ENCODE measurements at regions not wholly inside any gene's neighbourhood (a gene's known extent, or its start where the extent isn't known, plus 50 kb on each side); places are given as distances from the start of the nearest gene placed in this dataset.

- H3K27ac ChIP-seq, result no peak overlapping the region
- DNase-seq (ENCODE audit: low spot score in 2 of 2), result no peak
- no peaks in the 10 kb centered on the region for H3K4me1 ChIP-seq
- intact Hi-C loops (cut with DNase I; ENCODE audit: low total_unique reads), result loop anchor here (5.0 kb wide), 1 partner anchor 290 kb away; no protein-coding TSS in a partner anchor
- no peak for TF ChIP-seq CTCF (IDR thresholded peaks at IDR 0.05)
- no peak for TF ChIP-seq POLR2AphosphoS5 (IDR thresholded peaks at IDR 0.05)
- TF ChIP-seq POLR2A (IDR thresholded peaks at IDR 0.05), result no peak
- H3K9me3 ChIP-seq, result no peaks in the 10 kb centered on the region
- no peaks in the 10 kb centered on the region for H3K27me3 ChIP-seq
- H3K36me3 ChIP-seq, result no peaks in the 10 kb centered on the region
- no peak overlapping the region for H3K4me3 ChIP-seq
These were observed 173.9 kb upstream of the SNX7 start for GRCh38 chr1:98487620-98488019.

GRCh38 chr1:98482611-98483010, 178.9 kb upstream of the SNX7 start:
- intact Hi-C loops (cut with DNase I; ENCODE audit: low total_unique reads), result no loop called here
- TF ChIP-seq POLR2A (IDR thresholded peaks at IDR 0.05) (no peak), CTCF (IDR thresholded peaks at IDR 0.05) (no peak), POLR2AphosphoS5 (IDR thresholded peaks at IDR 0.05) (no peak)
- Histone ChIP-seq H3K4me3 (no peak overlapping the region), H3K27ac (no peak overlapping the region), H3K4me1 (no peaks in the 10 kb centered on the region), H3K9me3 (no peaks in the 10 kb centered on the region), H3K27me3 (no peaks in the 10 kb centered on the region), H3K36me3 (no peaks in the 10 kb centered on the region)
- DNase-seq (ENCODE audit: low spot score in 2 of 2), result no peak

GRCh38 chr1:98480271-98480670, 181.2 kb upstream of the SNX7 start:
- H3K9me3 ChIP-seq, result no peaks in the 10 kb centered on the region
- TF ChIP-seq POLR2A (IDR thresholded peaks at IDR 0.05) (no peak), CTCF (IDR thresholded peaks at IDR 0.05) (no peak), POLR2AphosphoS5 (IDR thresholded peaks at IDR 0.05) (no peak)
- DNase-seq (ENCODE audit: low spot score in 2 of 2), result no peak
- intact Hi-C loops (cut with DNase I; ENCODE audit: low total_unique reads), result loop anchor here (2.0 kb wide), 1 partner anchor 41 kb away; no protein-coding TSS in a partner anchor
- no peak overlapping the region for H3K27ac ChIP-seq
- H3K27me3 ChIP-seq, result no peaks in the 10 kb centered on the region
- no peaks in the 10 kb centered on the region for H3K36me3 ChIP-seq
- H3K4me1 ChIP-seq, result no peaks in the 10 kb centered on the region
- no peak overlapping the region for H3K4me3 ChIP-seq

GRCh38 chr1:98478121-98478520, 183.4 kb upstream of the SNX7 start:
- TF ChIP-seq CTCF (IDR thresholded peaks at IDR 0.05), result no peak
- TF ChIP-seq POLR2AphosphoS5 (IDR thresholded peaks at IDR 0.05), result no peak
- TF ChIP-seq POLR2A (IDR thresholded peaks at IDR 0.05), result no peak
- Histone ChIP-seq H3K36me3 (no peaks in the 10 kb centered on the region), H3K27me3 (no peaks in the 10 kb centered on the region), H3K9me3 (no peaks in the 10 kb centered on the region), H3K4me3 (no peak overlapping the region), H3K27ac (no peak overlapping the region), H3K4me1 (no peaks in the 10 kb centered on the region)
- intact Hi-C loops (cut with DNase I; ENCODE audit: low total_unique reads), result loop anchor here (10.0 kb wide), 1 partner anchor 1457 kb away; no protein-coding TSS in a partner anchor
- no peak for DNase-seq (ENCODE audit: low spot score in 2 of 2)

- Histone ChIP-seq H3K9me3 (no peaks in the 10 kb centered on the region), H3K27me3 (no peaks in the 10 kb centered on the region), H3K27ac (no peak overlapping the region), H3K36me3 (no peaks in the 10 kb centered on the region), H3K4me1 (no peaks in the 10 kb centered on the region), H3K4me3 (no peak overlapping the region)
- intact Hi-C loops (cut with DNase I; ENCODE audit: low total_unique reads), result loop anchor here (10.0 kb wide), 1 partner anchor 1462 kb away; no protein-coding TSS in a partner anchor
- no peak for DNase-seq (ENCODE audit: low spot score in 2 of 2)
- TF ChIP-seq POLR2A (IDR thresholded peaks at IDR 0.05), result no peak
- TF ChIP-seq POLR2AphosphoS5 (IDR thresholded peaks at IDR 0.05), result no peak
- no peak for TF ChIP-seq CTCF (IDR thresholded peaks at IDR 0.05)
These were observed 188.6 kb upstream of the SNX7 start for GRCh38 chr1:98472878-98473277.
